Subcutaneous abdominal adipose tissue (tissue), 5 donors: ENCODE measurements at regions not wholly inside any gene's neighbourhood (a gene's known extent, or its start where the extent isn't known, plus 50 kb on each side); places are given as distances from the start of the nearest gene placed in this dataset.
A peak's percentile ranks its signal among the peaks of the same experiment; 100 is the strongest.

Source experiments
- H3K27ac ChIP-seq: one replicate; pipeline ENCODE4 v1.7.0; 2013; ENCODE audit warnings: low read depth, mild to moderate bottlenecking, inconsistent platforms, low read length, moderate library complexity
- H3K27me3 ChIP-seq, 5 donors: one replicate each; pipeline ENCODE4 v1.7.0; 2013; ENCODE audit warnings: low read length in 5 of 5, inconsistent platforms in 1 of 5; ENCODE audit not compliant: control insufficient read depth in 5 of 5, insufficient read depth in 4 of 5
- H3K36me3 ChIP-seq, 5 donors: one replicate each; pipeline ENCODE4 v1.7.0; 2013; ENCODE audit warnings: low read length in 5 of 5; ENCODE audit not compliant: control insufficient read depth in 5 of 5, insufficient read depth in 5 of 5
- H3K4me1 ChIP-seq, 5 donors: one replicate each; pipeline ENCODE4 v1.7.0; 2013; ENCODE audit warnings: low read length in 5 of 5, mild to moderate bottlenecking in 3 of 5, moderate library complexity in 1 of 5; ENCODE audit not compliant: control insufficient read depth in 5 of 5, insufficient read depth in 5 of 5
- H3K4me3 ChIP-seq, 5 donors: one replicate each; pipeline ENCODE4 v1.7.0; 2013; ENCODE audit warnings: low read length in 5 of 5, low read depth in 1 of 5
- H3K9ac ChIP-seq, 5 donors: one replicate each; pipeline ENCODE4 v1.7.0; 2013; ENCODE audit warnings: low read length in 5 of 5, mild to moderate bottlenecking in 4 of 5, moderate library complexity in 3 of 5
- H3K9me3 ChIP-seq, 5 donors: one replicate each; pipeline ENCODE4 v1.7.0; 2013; ENCODE audit warnings: low read length in 5 of 5; ENCODE audit not compliant: control insufficient read depth in 5 of 5
- donor health status: healthy.
- donor health status: healthy.
- donor health status: healthy.
- donor health status: healthy.
- donor health status: healthy.

DNA sequence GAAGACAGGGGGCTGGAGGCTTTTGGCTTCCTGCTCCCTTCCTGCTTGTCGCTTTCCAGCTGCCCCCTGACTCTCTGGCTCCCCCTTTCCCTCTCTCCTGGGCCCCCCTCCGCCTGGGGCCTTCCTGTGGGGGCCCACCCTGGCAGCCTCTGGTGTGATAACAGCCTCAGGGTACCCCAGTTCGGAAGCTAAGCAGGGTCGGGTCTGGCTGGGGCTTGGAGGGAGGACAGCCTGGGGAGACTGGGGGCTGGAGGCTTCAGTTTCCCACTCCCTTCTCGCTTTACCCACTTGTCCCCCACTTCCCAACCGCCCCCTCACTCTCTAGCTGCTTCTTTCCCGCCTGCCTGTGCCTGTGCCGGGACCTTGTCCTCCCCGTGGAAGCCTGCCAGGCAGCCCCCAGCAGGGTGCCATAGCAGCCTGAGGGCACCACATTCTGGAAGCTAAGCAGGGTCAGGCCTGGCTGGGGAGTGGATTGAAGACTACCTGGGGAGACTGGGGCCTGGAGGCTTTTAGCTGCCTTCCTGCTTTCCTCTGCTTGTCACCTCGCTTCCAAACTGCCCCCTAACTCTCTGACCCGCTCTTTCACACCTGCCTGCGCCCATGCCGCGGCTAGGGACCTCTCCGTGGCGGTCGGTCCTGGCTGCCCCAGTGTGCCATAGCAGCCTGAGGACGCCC is 2275.5 kb downstream of the TP53TG3F start:
- Histone ChIP-seq H3K4me3 (no peak overlapping the region), H3K36me3 (no peaks in the 10 kb centered on the region), H3K27ac (no peak overlapping the region), H3K27me3 (no peaks in the 10 kb centered on the region), H3K9ac (no peak overlapping the region), H3K4me1 (no peaks in the 10 kb centered on the region), H3K9me3 (peaks cover 0 to 41% (median 24%) of the 10 kb centered on the region in 5 donors)

DNA sequence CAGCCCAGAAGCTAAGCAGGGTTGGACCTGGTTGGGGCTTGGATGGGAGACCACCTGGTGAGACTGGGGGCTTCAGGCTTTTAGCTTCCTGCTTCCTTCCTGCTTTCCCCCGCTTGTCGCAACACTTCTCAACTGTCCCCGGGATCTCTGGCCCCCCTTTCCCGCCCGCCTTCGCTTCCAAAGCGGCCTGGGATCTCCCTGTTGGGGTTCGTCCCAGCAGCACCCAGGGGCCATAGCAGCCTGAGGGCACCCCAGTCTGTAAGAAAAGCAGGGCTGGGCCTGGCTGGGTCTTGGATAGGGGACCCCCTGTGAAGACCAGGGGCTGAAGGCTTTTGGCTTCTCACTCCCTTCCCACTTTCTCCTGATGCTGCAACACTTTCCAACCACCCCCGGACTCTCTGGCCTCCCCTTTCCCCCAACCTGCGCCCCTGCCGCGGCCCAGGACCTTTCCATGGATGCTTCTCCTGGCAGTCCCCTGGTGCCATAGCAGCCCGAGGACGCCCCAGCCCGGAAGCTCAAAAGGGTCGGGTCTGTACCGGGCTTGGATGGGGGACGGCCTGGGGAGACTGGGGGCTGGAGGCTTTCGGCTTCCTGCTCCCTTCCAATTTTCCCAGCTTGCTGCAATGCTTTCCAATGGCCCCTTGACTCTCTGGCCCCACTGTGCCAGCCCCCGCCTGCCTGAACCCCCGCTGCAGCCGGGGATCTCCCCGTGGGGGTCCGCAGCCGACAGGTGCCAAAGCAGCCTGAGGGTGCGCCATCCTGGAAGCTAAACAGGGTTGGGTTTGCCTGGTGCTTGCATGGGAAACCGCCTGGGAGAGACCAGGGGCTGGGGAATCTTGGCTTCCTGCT is 2276.2 kb downstream of the TP53TG3F start:
- Histone ChIP-seq H3K9me3 (peaks cover 0 to 38% (median 25%) of the 10 kb centered on the region in 5 donors), H3K4me1 (no peaks in the 10 kb centered on the region), H3K9ac (no peak overlapping the region), H3K36me3 (no peaks in the 10 kb centered on the region), H3K27ac (no peak overlapping the region), H3K27me3 (no peaks in the 10 kb centered on the region), H3K4me3 (no peak overlapping the region)

DNA sequence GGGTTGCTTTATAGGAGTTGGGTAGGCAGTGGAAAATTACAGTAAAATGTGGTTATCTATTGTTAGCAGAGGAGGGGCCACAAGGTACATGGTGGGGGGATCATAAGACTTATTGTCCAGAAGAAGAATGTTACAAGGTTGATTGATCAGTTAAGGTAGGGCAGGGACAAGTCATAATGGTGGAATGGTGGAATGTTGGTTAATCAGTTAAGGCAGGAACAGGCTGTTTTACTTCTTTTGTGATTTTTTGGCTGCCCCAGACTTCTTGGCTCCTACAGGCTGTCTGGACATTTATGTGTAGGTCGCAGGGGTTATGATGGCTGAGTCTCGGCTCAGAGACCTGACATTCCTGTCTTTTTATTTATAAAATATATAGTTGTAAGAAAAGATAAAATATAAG is 2277.1 kb downstream of the TP53TG3F start:
- Histone ChIP-seq H3K4me3 (no peak overlapping the region), H3K27ac (no peak overlapping the region), H3K4me1 (no peaks in the 10 kb centered on the region), H3K36me3 (no peaks in the 10 kb centered on the region), H3K27me3 (no peaks in the 10 kb centered on the region), H3K9ac (no peak overlapping the region), H3K9me3 (peaks cover 0 to 41% (median 19%) of the 10 kb centered on the region in 5 donors)

DNA sequence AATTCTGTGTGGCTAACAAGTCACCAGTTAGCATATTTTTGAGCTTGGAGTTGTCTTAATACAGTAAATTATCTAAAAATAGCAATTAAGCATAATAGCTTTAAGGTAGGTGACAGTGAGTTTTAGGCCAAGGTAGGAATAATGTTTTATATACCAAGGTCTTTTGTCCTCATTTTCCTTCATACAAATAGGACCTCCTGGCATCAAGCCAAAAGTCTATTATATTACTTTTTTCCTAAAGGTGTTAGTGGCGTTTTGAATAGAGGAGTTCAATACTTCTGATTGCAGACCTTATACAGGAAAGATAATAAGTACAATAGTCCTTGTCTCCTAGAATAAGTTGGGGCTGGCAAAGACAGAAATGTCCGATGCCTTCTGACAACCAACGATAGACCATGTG is 2277.7 kb downstream of the TP53TG3F start:
- H3K27me3 ChIP-seq: no peaks in the 10 kb centered on the region
- no peak overlapping the region for H3K27ac ChIP-seq
- H3K9me3 ChIP-seq: peaks cover 0 to 39% (median 18%) of the 10 kb centered on the region in 5 donors
- no peaks in the 10 kb centered on the region for H3K4me1 ChIP-seq
- no peak overlapping the region for H3K4me3 ChIP-seq
- no peak overlapping the region for H3K9ac ChIP-seq
- H3K36me3 ChIP-seq: no peaks in the 10 kb centered on the region

DNA sequence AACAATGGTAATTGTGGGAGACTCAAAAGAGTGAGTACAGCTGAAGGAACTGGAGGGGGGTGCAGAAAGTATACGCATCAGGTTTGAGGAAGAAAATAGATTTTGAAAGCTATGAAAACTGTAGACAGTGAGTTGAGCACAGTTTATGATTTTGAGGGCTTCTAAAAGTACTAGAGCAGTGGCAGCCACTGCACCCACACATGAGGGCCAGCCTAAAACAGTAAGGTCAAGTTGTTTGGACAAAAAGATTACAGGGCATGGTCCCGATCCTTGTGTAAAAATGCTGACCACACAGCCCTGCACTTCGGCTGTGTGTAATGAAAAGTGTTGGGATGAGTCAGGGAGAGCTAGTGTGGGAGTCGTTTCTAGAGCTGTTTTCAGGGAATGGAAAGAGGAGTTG is 2282.1 kb downstream of the TP53TG3F start:
- H3K27me3 ChIP-seq: no peaks in the 10 kb centered on the region
- no peaks in the 10 kb centered on the region for H3K4me1 ChIP-seq
- H3K27ac ChIP-seq: no peak overlapping the region
- H3K4me3 ChIP-seq: no peak overlapping the region
- H3K9me3 ChIP-seq: peaks cover 0 to 36% (median 17%) of the 10 kb centered on the region in 5 donors
- no peak overlapping the region for H3K9ac ChIP-seq
- no peaks in the 10 kb centered on the region for H3K36me3 ChIP-seq

DNA sequence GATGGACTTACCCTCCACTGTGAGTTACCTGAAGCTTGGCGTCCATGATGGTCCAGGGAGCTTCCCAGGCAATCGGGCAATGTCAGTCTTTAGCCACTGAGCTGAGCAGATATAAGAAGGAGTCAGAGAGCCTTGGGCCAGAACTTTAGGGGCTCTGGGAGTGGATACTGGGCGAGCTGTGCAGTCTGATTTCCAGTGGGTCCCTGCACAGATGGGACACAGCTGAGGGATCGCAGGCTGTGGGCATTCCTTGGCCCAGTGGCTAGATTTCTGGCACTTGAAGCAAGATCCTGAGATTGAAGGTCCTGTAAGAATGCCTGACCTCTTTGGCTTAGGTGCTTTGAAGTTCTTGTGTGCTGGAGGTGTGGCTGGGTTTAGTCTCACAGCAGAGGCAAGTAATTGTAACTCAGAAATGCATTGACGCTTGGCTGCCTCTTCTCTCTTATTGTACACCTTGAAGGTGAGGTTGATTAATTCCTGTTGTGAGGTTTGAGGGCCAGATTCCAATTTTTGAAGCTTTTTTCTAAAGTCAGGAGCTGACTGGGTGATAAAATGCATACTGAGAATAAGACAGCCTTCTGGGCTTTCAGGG is 2283.8 kb downstream of the TP53TG3F start:
- no peaks in the 10 kb centered on the region for H3K27me3 ChIP-seq
- no peaks in the 10 kb centered on the region for H3K4me1 ChIP-seq
- H3K4me3 ChIP-seq: peak overlapping the region in 1 of 5 donors; percentile 9
- H3K27ac ChIP-seq: no peak overlapping the region
- H3K9ac ChIP-seq: no peak overlapping the region
- peaks cover 0 to 51% (median 32%) of the 10 kb centered on the region in 5 donors for H3K9me3 ChIP-seq
- no peaks in the 10 kb centered on the region for H3K36me3 ChIP-seq

DNA sequence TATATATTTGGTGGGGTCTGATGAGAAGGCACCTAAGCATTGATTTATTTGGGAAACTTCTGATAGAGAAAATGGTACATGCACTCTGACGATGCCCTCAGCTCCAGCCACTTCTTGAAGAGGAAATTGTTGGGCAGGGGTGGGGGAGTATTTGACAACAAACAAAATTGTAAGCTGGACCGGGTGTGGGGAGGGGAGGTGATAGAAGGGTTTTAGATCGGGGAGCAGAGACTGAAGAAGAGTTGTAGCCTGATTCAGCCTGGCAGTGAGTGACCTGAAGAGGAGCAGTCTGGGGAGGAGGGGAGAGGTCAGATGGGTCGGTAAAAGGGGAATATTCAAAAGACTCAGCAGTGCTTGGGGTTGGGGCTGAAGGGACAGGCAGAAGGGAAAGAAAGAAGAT is 2284.7 kb downstream of the TP53TG3F start:
- Histone ChIP-seq H3K27me3 (no peaks in the 10 kb centered on the region), H3K4me3 (no peak overlapping the region), H3K4me1 (no peaks in the 10 kb centered on the region), H3K27ac (no peak overlapping the region), H3K36me3 (no peaks in the 10 kb centered on the region), H3K9me3 (peaks cover 0 to 55% (median 37%) of the 10 kb centered on the region in 5 donors), H3K9ac (no peak overlapping the region)

DNA sequence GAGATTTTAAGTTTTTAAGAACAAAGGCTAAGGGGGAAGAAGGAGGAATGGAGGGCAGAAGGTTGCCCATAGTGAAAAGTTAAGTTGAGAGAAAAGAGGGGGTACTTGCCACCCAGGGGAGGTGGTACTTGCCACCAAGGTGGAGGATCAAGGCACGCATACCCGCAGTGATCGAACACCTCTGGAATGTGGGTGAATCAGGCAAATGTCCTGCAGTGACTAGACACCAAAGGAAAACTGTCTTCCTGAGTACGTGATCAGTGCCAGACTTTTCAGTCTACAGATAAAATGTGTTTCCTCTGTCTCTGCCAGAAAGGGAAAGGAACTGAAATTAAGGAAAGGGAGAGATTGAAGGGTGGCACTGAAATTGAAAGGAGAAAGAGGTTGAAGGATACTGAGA is 2285.3 kb downstream of the TP53TG3F start:
- Histone ChIP-seq H3K27ac (no peak overlapping the region), H3K27me3 (no peaks in the 10 kb centered on the region), H3K9me3 (peaks cover 0 to 56% (median 43%) of the 10 kb centered on the region in 5 donors), H3K4me3 (no peak overlapping the region), H3K9ac (no peak overlapping the region), H3K36me3 (no peaks in the 10 kb centered on the region), H3K4me1 (no peaks in the 10 kb centered on the region)

DNA sequence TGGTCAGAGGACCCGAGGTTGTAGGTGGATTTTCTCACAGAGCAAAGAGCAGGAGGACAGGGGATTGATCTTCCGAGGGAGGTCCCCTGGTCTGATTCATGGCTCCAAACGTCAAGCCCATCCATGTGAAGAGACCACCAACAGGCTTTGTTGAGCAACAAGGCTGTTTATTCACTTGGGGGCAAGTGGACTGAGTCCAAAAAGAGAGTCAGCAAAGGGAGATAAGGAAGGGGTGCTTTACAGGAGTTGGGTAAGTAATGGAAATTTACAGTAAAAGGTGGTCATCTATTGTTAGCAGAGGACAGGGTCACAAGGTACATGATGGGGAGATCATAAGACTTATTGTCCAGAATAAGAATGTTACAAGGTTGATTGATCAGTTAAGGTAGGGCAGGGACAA is 2285.8 kb downstream of the TP53TG3F start:
- Histone ChIP-seq H3K9ac (no peak overlapping the region), H3K4me1 (no peaks in the 10 kb centered on the region), H3K27me3 (no peaks in the 10 kb centered on the region), H3K27ac (no peak overlapping the region), H3K9me3 (peaks cover 0 to 59% (median 42%) of the 10 kb centered on the region in 5 donors), H3K36me3 (no peaks in the 10 kb centered on the region), H3K4me3 (no peak overlapping the region)

DNA sequence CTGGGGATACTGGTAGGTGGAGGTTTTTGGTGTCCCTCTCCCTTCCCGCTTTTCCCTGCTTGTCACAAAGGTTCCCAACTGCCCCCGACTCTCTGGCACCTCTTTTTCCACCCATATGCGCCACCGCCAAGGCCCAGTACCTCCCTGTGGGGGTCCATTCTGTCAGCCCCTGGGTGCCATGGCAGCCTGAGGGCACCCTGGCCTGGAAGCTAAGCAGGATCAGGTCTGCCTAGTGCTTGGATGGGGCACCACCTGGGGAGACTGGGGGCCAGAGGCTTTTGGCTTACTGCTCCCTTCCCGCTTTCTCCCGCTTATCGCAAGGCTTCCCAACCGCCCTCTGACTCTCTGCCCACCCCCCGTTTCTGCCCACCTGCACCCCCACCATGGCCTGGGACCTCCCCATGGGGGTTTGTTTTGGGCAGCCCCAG is 2286.4 kb downstream of the TP53TG3F start:
- Histone ChIP-seq H3K4me1 (no peaks in the 10 kb centered on the region), H3K4me3 (no peak overlapping the region), H3K27ac (no peak overlapping the region), H3K27me3 (no peaks in the 10 kb centered on the region), H3K9me3 (peaks cover 0 to 59% (median 43%) of the 10 kb centered on the region in 5 donors), H3K36me3 (no peaks in the 10 kb centered on the region), H3K9ac (no peak overlapping the region)
